Astrocyte (in vitro differentiated cells and primary cell): ENCODE measurements at regions not wholly inside any gene's neighbourhood (a gene's known extent, or its start where the extent isn't known, plus 50 kb on each side); places are given as distances from the start of the nearest gene placed in this dataset.

Experiments
- DNase-seq: peaks from one replicate; pipeline ENCODE4 v3.0.0-alpha.2; 2010; ENCODE audit warnings: low read depth
- FAIRE-seq: peaks from 2 replicates; lab custom pipeline; 2011; peaks lifted over from hg19 to GRCh38; lab: Jason Lieb, UNC
- H2AFZ ChIP-seq: 2 replicates; pipeline ENCODE4 v1.6.0; 2012; ENCODE audit warnings: low read depth, low read length, inconsistent platforms
- H3K27ac ChIP-seq: 2 replicates; pipeline ENCODE4 v1.5.1; 2011; ENCODE audit warnings: low read depth, low read length, inconsistent platforms
- H3K27me3 ChIP-seq: 2 replicates; pipeline ENCODE4 v1.6.0; 2011; ENCODE audit warnings: low read length, inconsistent platforms; ENCODE audit not compliant: insufficient read depth
- H3K36me3 ChIP-seq: 2 replicates; pipeline ENCODE4 v1.5.1; 2011; ENCODE audit warnings: low read length, inconsistent platforms; ENCODE audit not compliant: insufficient read depth
- H3K4me1 ChIP-seq: 2 replicates; pipeline ENCODE4 v1.5.1; 2011; ENCODE audit warnings: low read length, inconsistent platforms; ENCODE audit not compliant: insufficient read depth
- H3K4me2 ChIP-seq: 2 replicates; pipeline ENCODE4 v1.6.0; 2012; ENCODE audit warnings: low read length, inconsistent platforms
- H3K4me3 ChIP-seq: 2 replicates; pipeline ENCODE4 v1.5.1; 2011; ENCODE audit warnings: low read depth, mild to moderate bottlenecking, low read length, inconsistent platforms; ENCODE audit not compliant: insufficient read depth
- H3K79me2 ChIP-seq: 2 replicates; pipeline ENCODE4 v1.6.0; 2012; ENCODE audit warnings: mild to moderate bottlenecking, low read length, inconsistent platforms; ENCODE audit not compliant: insufficient read depth
- H3K9ac ChIP-seq: 2 replicates; pipeline ENCODE4 v1.6.0; 2012; ENCODE audit warnings: mild to moderate bottlenecking, low read length, inconsistent platforms
- H3K9me3 ChIP-seq: 2 replicates; pipeline ENCODE4 v1.5.1; 2012; ENCODE audit warnings: low read depth, mild to moderate bottlenecking, low read length, inconsistent platforms; ENCODE audit not compliant: insufficient read depth
- H4K20me1 ChIP-seq: 2 replicates; pipeline ENCODE4 v1.6.0; 2012; ENCODE audit warnings: low read length, inconsistent platforms; ENCODE audit not compliant: insufficient read depth
- H3K27ac Mint-ChIP-seq: one replicate; pipeline ENCODE4 v1.8.0; 2021; ENCODE audit warnings: mild to moderate bottlenecking, mixed read lengths; ENCODE audit not compliant: unreplicated experiment
- H3K27me3 Mint-ChIP-seq: one replicate; pipeline ENCODE4 v1.8.0; 2021; ENCODE audit warnings: low read depth, mixed read lengths; ENCODE audit not compliant: unreplicated experiment
- H3K36me3 Mint-ChIP-seq: one replicate; pipeline ENCODE4 v1.8.0; 2021; ENCODE audit warnings: low read depth, mixed read lengths; ENCODE audit not compliant: unreplicated experiment
- H3K4me1 Mint-ChIP-seq: one replicate; pipeline ENCODE4 v1.8.0; 2021; ENCODE audit warnings: low read depth, mixed read lengths; ENCODE audit not compliant: unreplicated experiment
- H3K4me3 Mint-ChIP-seq: one replicate; pipeline ENCODE4 v1.8.0; 2021; ENCODE audit warnings: mild to moderate bottlenecking, moderate library complexity, mixed read lengths; ENCODE audit not compliant: unreplicated experiment
- H3K9me3 Mint-ChIP-seq: one replicate; pipeline ENCODE4 v1.8.0; 2021; ENCODE audit warnings: mild to moderate bottlenecking, mixed read lengths; ENCODE audit not compliant: unreplicated experiment
- CTCF ChIP-seq: IDR thresholded peaks from 2 replicates; pipeline ENCODE4 v1.5.1; 2011; ENCODE audit warnings: low read depth, mild to moderate bottlenecking, inconsistent platforms, low read length, moderate library complexity; ENCODE audit not compliant: insufficient read depth
- EZH2 ChIP-seq: IDR thresholded peaks from 2 replicates; pipeline ENCODE4 v1.6.1; 2012; ENCODE audit warnings: mild to moderate bottlenecking, low read length, inconsistent platforms; ENCODE audit not compliant: insufficient read depth

GRCh38 chr12:115267464-115267863 lies 583.5 kb upstream of the TBX3 start:
- H3K27me3 Mint-ChIP-seq = peaks cover 43% of the 10 kb centered on the region

GRCh38 chr12:115264605-115265004 lies 580.6 kb upstream of the TBX3 start:
- no peaks in the 10 kb centered on the region for H4K20me1 ChIP-seq
- H3K4me1 ChIP-seq = no peaks in the 10 kb centered on the region
- FAIRE-seq = no peak
- H2AFZ ChIP-seq = no peak overlapping the region
- Mint-ChIP-seq H3K27me3 (peaks cover 34% of the 10 kb centered on the region), H3K36me3 (no peaks in the 10 kb centered on the region), H3K9me3 (peaks cover 2% of the 10 kb centered on the region), H3K27ac (no peak overlapping the region), H3K4me3 (no peak overlapping the region), H3K4me1 (peaks cover 2% of the 10 kb centered on the region)
- H3K79me2 ChIP-seq = no peaks in the 10 kb centered on the region
- H3K27me3 ChIP-seq = no peaks in the 10 kb centered on the region
- no peak overlapping the region for H3K9ac ChIP-seq
- H3K9me3 ChIP-seq = no peaks in the 10 kb centered on the region
- no peaks in the 10 kb centered on the region for H3K36me3 ChIP-seq
- no peak overlapping the region for H3K4me2 ChIP-seq
- no peak overlapping the region for H3K4me3 ChIP-seq
- no peak overlapping the region for H3K27ac ChIP-seq
- no peak for TF ChIP-seq EZH2
- TF ChIP-seq CTCF = no peak
- DNase-seq = no peak

More at GRCh38 chr12:115267464-115267863, 583.5 kb upstream of the TBX3 start:
- Histone ChIP-seq H3K79me2 (no peaks in the 10 kb centered on the region), H4K20me1 (no peaks in the 10 kb centered on the region), H3K9ac (no peak overlapping the region), H2AFZ (no peak overlapping the region), H3K9me3 (no peaks in the 10 kb centered on the region), H3K27me3 (no peaks in the 10 kb centered on the region), H3K4me3 (no peak overlapping the region), H3K36me3 (no peaks in the 10 kb centered on the region), H3K4me2 (no peak overlapping the region), H3K4me1 (no peaks in the 10 kb centered on the region), H3K27ac (no peak overlapping the region)
- H3K36me3 Mint-ChIP-seq = no peaks in the 10 kb centered on the region
- FAIRE-seq = no peak
- no peak for TF ChIP-seq CTCF
- no peak for TF ChIP-seq EZH2
- no peak for DNase-seq
- no peak overlapping the region for H3K4me3 Mint-ChIP-seq
- H3K9me3 Mint-ChIP-seq = peaks cover 2% of the 10 kb centered on the region
- H3K27ac Mint-ChIP-seq = no peak overlapping the region
- H3K4me1 Mint-ChIP-seq = peaks cover 2% of the 10 kb centered on the region

- no peak overlapping the region for H3K9ac ChIP-seq
- no peaks in the 10 kb centered on the region for H3K36me3 ChIP-seq
- no peak overlapping the region for H3K27ac ChIP-seq
- H3K4me1 Mint-ChIP-seq = no peaks in the 10 kb centered on the region
- TF ChIP-seq EZH2 (no peak), CTCF (no peak)
- H3K4me3 ChIP-seq = no peak overlapping the region
- no peaks in the 10 kb centered on the region for H3K9me3 ChIP-seq
- DNase-seq = no peak
- H3K36me3 Mint-ChIP-seq = no peaks in the 10 kb centered on the region
- H3K4me3 Mint-ChIP-seq = no peak overlapping the region
- H3K79me2 ChIP-seq = no peaks in the 10 kb centered on the region
- no peak overlapping the region for H2AFZ ChIP-seq
- H3K4me1 ChIP-seq = no peaks in the 10 kb centered on the region
- peaks cover 38% of the 10 kb centered on the region for H3K27me3 Mint-ChIP-seq
- no peak overlapping the region for H3K4me2 ChIP-seq
- H3K27ac Mint-ChIP-seq = no peak overlapping the region
- H3K27me3 ChIP-seq = peaks cover under 1% of the 10 kb centered on the region
- FAIRE-seq = no peak
- no peaks in the 10 kb centered on the region for H4K20me1 ChIP-seq
- H3K9me3 Mint-ChIP-seq = peaks cover 3% of the 10 kb centered on the region
Measured at GRCh38 chr12:115261691-115262398, 577.9 kb upstream of the TBX3 start.
